Trophoblast cell (in vitro differentiated cells and primary cell): ENCODE measurements at regions not wholly inside any gene's neighbourhood (a gene's known extent, or its start where the extent isn't known, plus 50 kb on each side); places are given as distances from the start of the nearest gene placed in this dataset.

Experiments used
- DNase-seq, 2 donors: peaks; one replicate each; pipeline ENCODE4 v3.0.0-alpha.2; 2016
- H2AFZ ChIP-seq: 2 replicates; pipeline ENCODE4 v1.6.1; 2013; ENCODE audit warnings: low read length, moderate library complexity, mild to moderate bottlenecking; ENCODE audit not compliant: insufficient read depth, poor library complexity
- H2AK5ac ChIP-seq: 2 replicates; pipeline ENCODE4 v1.6.1; 2013; ENCODE audit warnings: mild to moderate bottlenecking, low read length
- H2BK120ac ChIP-seq: 2 replicates; pipeline ENCODE4 v1.6.1; 2013; ENCODE audit warnings: low read length, mild to moderate bottlenecking, moderate library complexity; ENCODE audit not compliant: insufficient read depth, poor library complexity
- H2BK12ac ChIP-seq: 2 replicates; pipeline ENCODE4 v1.6.1; 2013; ENCODE audit warnings: mild to moderate bottlenecking, low read length, moderate library complexity
- H2BK5ac ChIP-seq: 2 replicates; pipeline ENCODE4 v1.6.1; 2013; ENCODE audit warnings: low read length, low read depth, moderate library complexity, mild to moderate bottlenecking; ENCODE audit not compliant: poor library complexity
- H3K14ac ChIP-seq: 2 replicates; pipeline ENCODE4 v1.6.1; 2013; ENCODE audit warnings: mild to moderate bottlenecking, low read length
- H3K18ac ChIP-seq: 2 replicates; pipeline ENCODE4 v1.6.1; 2013; ENCODE audit warnings: mild to moderate bottlenecking, low read length
- H3K23ac ChIP-seq: 2 replicates; pipeline ENCODE4 v1.6.1; 2013; ENCODE audit warnings: low read length
- H3K27ac ChIP-seq: 2 replicates; pipeline ENCODE4 v1.5.1; 2013; ENCODE audit warnings: low read depth, mild to moderate bottlenecking, inconsistent platforms, low read length, moderate library complexity
- H3K27me3 ChIP-seq: 2 replicates; pipeline ENCODE4 v1.6.1; 2013; ENCODE audit warnings: inconsistent platforms, mild to moderate bottlenecking, low read length, moderate library complexity; ENCODE audit not compliant: insufficient read depth
- H3K36me3 ChIP-seq, 2 experiments: 1 replicate in 1 of 2; 2 replicates in 1 of 2; pipeline ENCODE4 v1.6.1; 2013; ENCODE audit warnings: low read length in 2 of 2, mild to moderate bottlenecking in 2 of 2, moderate library complexity in 1 of 2; ENCODE audit not compliant: insufficient read depth in 2 of 2, control insufficient read depth in 1 of 2
- H3K4ac ChIP-seq: 2 replicates; pipeline ENCODE4 v1.6.1; 2013; ENCODE audit warnings: low read depth, mild to moderate bottlenecking, low read length, moderate library complexity
- H3K4me1 ChIP-seq, 2 experiments: 1 replicate in 1 of 2; 2 replicates in 1 of 2; pipeline ENCODE4 v1.6.1; 2013; ENCODE audit warnings: low read length in 2 of 2, mild to moderate bottlenecking in 2 of 2, moderate library complexity in 1 of 2; ENCODE audit not compliant: insufficient read depth in 2 of 2, control insufficient read depth in 1 of 2
- H3K4me2 ChIP-seq: 2 replicates; pipeline ENCODE4 v1.6.1; 2013; ENCODE audit warnings: inconsistent platforms, mild to moderate bottlenecking, low read length, moderate library complexity
- H3K4me3 ChIP-seq: 2 replicates; pipeline ENCODE4 v1.5.1; 2013; ENCODE audit warnings: mild to moderate bottlenecking, low read depth, low read length, inconsistent platforms
- H3K79me1 ChIP-seq: one replicate; pipeline ENCODE4 v1.6.1; 2013; ENCODE audit warnings: low read length
- H3K79me2 ChIP-seq: 2 replicates; pipeline ENCODE4 v1.6.1; 2013; ENCODE audit warnings: low read length, mild to moderate bottlenecking; ENCODE audit not compliant: control insufficient read depth, insufficient read depth, poor library complexity
- H3K9ac ChIP-seq: 2 replicates; pipeline ENCODE4 v1.6.1; 2013; ENCODE audit warnings: mild to moderate bottlenecking, low read length
- H3K9me3 ChIP-seq: 2 replicates; pipeline ENCODE4 v1.6.1; 2013; ENCODE audit warnings: low read depth, mild to moderate bottlenecking, control low read depth, inconsistent platforms, low read length; ENCODE audit not compliant: insufficient read depth
- H4K12ac ChIP-seq: 2 replicates; pipeline ENCODE4 v1.6.1; 2013; ENCODE audit warnings: low read depth, mild to moderate bottlenecking, low read length, moderate library complexity
- H4K8ac ChIP-seq: 2 replicates; pipeline ENCODE4 v1.6.1; 2013; ENCODE audit warnings: low read depth, mild to moderate bottlenecking, low read length, moderate library complexity
- H4K91ac ChIP-seq: one replicate; pipeline ENCODE4 v1.6.1; 2013; ENCODE audit warnings: low read depth, mild to moderate bottlenecking, low read length, moderate library complexity
- WGBS: extraction: QIAGEN DNeasy Blood & Tissue Kit; methylation state at CpG from one replicate; pipeline ENCODE4 v1.1.7; 2013; ENCODE audit warnings: missing lambda C conversion rate; ENCODE audit not compliant: insufficient read length, insufficient coverage; ENCODE audit errors: extremely low coverage; 5-methylcytosine and 5-hydroxymethylcytosine counted together

DNA sequence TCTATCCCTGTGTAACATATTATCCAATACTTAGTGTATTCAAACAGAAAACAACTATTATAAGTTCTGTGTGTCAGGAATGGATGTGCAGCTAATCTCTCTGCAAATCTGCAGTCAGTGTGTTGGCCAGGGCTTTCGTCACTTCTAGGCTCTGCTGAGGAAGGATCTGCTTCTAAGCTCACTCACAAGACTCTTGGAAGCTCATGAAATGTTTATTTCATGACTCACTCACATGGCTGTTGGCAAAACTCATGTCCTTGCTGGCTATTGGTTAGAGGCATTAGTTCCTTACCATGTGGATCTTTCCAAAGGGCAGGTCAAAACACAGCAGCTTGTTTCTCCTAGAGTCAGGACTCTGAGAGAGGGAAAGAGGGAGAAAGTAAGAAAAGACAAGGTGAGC, 367.4 kb upstream of the SMARCA2 start:
- H2BK5ac ChIP-seq: no peak overlapping the region
- no peaks in the 10 kb centered on the region for H3K36me3 ChIP-seq
- H2BK12ac ChIP-seq: no peak overlapping the region
- H3K4me1 ChIP-seq: peaks cover 0 to 4% of the 10 kb centered on the region in 2 experiments
- H3K4me2 ChIP-seq: no peak overlapping the region
- no peaks in the 10 kb centered on the region for H3K27me3 ChIP-seq
- no peak overlapping the region for H3K4me3 ChIP-seq
- peak; percentile 34 to 64 for DNase-seq
- no peak overlapping the region for H2AFZ ChIP-seq
- no peaks in the 10 kb centered on the region for H3K79me2 ChIP-seq
- no CpG with 5 or more reads among the region's 1 CpG for WGBS
- H3K79me1 ChIP-seq: no peaks in the 10 kb centered on the region
- no peak overlapping the region for H4K91ac ChIP-seq
- no peak overlapping the region for H3K9ac ChIP-seq
- H3K23ac ChIP-seq: no peak overlapping the region
- no peak overlapping the region for H3K27ac ChIP-seq
- no peak overlapping the region for H4K8ac ChIP-seq
- H2BK120ac ChIP-seq: no peak overlapping the region
- no peaks in the 10 kb centered on the region for H3K9me3 ChIP-seq
- no peak overlapping the region for H3K14ac ChIP-seq
- no peak overlapping the region for H4K12ac ChIP-seq
- H2AK5ac ChIP-seq: no peak overlapping the region
- no peak overlapping the region for H3K4ac ChIP-seq
- H3K18ac ChIP-seq: no peak overlapping the region

- no peaks in the 10 kb centered on the region for H3K79me1 ChIP-seq
- no peaks in the 10 kb centered on the region for H3K79me2 ChIP-seq
- H3K36me3 ChIP-seq: no peaks in the 10 kb centered on the region
- no peak overlapping the region for H3K4me2 ChIP-seq
- no peak overlapping the region for H4K91ac ChIP-seq
- H3K27ac ChIP-seq: no peak overlapping the region
- no peak overlapping the region for H2BK5ac ChIP-seq
- no peak overlapping the region for H3K4me3 ChIP-seq
- no peak overlapping the region for H2AFZ ChIP-seq
- no peak overlapping the region for H2BK12ac ChIP-seq
- H3K4ac ChIP-seq: no peak overlapping the region
- no peak overlapping the region for H3K23ac ChIP-seq
- H4K12ac ChIP-seq: no peak overlapping the region
- DNase-seq: no peak
- no peak overlapping the region for H4K8ac ChIP-seq
- H3K27me3 ChIP-seq: no peaks in the 10 kb centered on the region
- no peak overlapping the region for H3K18ac ChIP-seq
- peaks cover 0 to 2% of the 10 kb centered on the region in 2 experiments for H3K4me1 ChIP-seq
- no CpG with 5 or more reads among the region's 4 CpGs for WGBS
- no peak overlapping the region for H2BK120ac ChIP-seq
- no peak overlapping the region for H3K14ac ChIP-seq
- H3K9me3 ChIP-seq: no peaks in the 10 kb centered on the region
- no peak overlapping the region for H2AK5ac ChIP-seq
- H3K9ac ChIP-seq: no peak overlapping the region
Measured at GRCh38 chr9:1653282-1653681, 361.9 kb upstream of the SMARCA2 start.

- Histone ChIP-seq H3K18ac (no peak overlapping the region), H2AK5ac (no peak overlapping the region), H3K4me2 (no peak overlapping the region), H4K91ac (no peak overlapping the region), H3K9ac (no peak overlapping the region), H3K27ac (no peak overlapping the region), H4K8ac (no peak overlapping the region), H3K4me1 (no peaks in the 10 kb centered on the region), H3K4me3 (no peak overlapping the region), H2AFZ (no peak overlapping the region), H3K9me3 (no peaks in the 10 kb centered on the region), H3K23ac (no peak overlapping the region), H2BK5ac (no peak overlapping the region), H3K4ac (no peak overlapping the region), H4K12ac (no peak overlapping the region), H3K27me3 (no peaks in the 10 kb centered on the region), H3K14ac (no peak overlapping the region), H2BK12ac (no peak overlapping the region), H3K79me1 (no peaks in the 10 kb centered on the region), H2BK120ac (no peak overlapping the region), H3K79me2 (no peaks in the 10 kb centered on the region), H3K36me3 (no peaks in the 10 kb centered on the region)
- DNase-seq: no peak
- WGBS: no CpG with 5 or more reads among the region's 4 CpGs
Measured at GRCh38 chr9:1658661-1659362, 356.3 kb upstream of the SMARCA2 start.

DNA sequence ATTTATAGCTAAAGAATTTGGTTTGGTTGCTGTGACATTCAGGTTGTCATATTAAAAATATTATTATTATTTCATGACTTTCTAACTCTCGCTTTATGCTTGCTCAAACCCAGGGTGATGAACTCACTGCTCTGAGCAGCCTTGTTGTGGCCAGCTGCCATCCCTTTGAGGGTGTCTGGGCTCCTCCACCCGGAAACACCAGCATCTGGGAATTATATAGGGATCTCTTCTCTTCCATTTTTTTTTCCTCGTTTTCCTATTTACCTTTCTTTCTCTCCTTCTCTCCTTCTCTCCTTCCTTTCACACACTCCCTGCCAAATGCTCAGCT, 355.8 kb upstream of the SMARCA2 start:
- H2AK5ac ChIP-seq: no peak overlapping the region
- no peak overlapping the region for H2BK5ac ChIP-seq
- no peaks in the 10 kb centered on the region for H3K4me1 ChIP-seq
- no peak for DNase-seq
- H2AFZ ChIP-seq: no peak overlapping the region
- no peak overlapping the region for H3K23ac ChIP-seq
- no peaks in the 10 kb centered on the region for H3K79me1 ChIP-seq
- no peak overlapping the region for H4K8ac ChIP-seq
- no peaks in the 10 kb centered on the region for H3K27me3 ChIP-seq
- no peaks in the 10 kb centered on the region for H3K79me2 ChIP-seq
- H3K14ac ChIP-seq: no peak overlapping the region
- H3K4me2 ChIP-seq: no peak overlapping the region
- H3K9me3 ChIP-seq: no peaks in the 10 kb centered on the region
- no peak overlapping the region for H2BK120ac ChIP-seq
- no peak overlapping the region for H4K12ac ChIP-seq
- H3K4me3 ChIP-seq: no peak overlapping the region
- no peak overlapping the region for H3K9ac ChIP-seq
- H3K18ac ChIP-seq: no peak overlapping the region
- H2BK12ac ChIP-seq: no peak overlapping the region
- H4K91ac ChIP-seq: no peak overlapping the region
- 93% methylated on average over 1 of the region's 3 CpGs for WGBS
- H3K36me3 ChIP-seq: no peaks in the 10 kb centered on the region
- no peak overlapping the region for H3K27ac ChIP-seq
- no peak overlapping the region for H3K4ac ChIP-seq
